Ishikawa (cell line): ENCODE measurements at regions not wholly inside any gene's neighbourhood (a gene's known extent, or its start where the extent isn't known, plus 50 kb on each side); places are given as distances from the start of the nearest gene placed in this dataset.

Source experiments
- CEBPB ChIP-seq: IDR thresholded peaks from 2 replicates; pipeline ENCODE4 v1.6.1; 2012
- CREB1 ChIP-seq: IDR thresholded peaks from 2 replicates; pipeline ENCODE4 v1.6.1; 2012; ENCODE audit warnings: low read depth
- EGR1 ChIP-seq: IDR thresholded peaks from 2 replicates; pipeline ENCODE4 v1.6.1; 2012
- EP300 ChIP-seq: IDR thresholded peaks from 2 replicates; pipeline ENCODE4 v1.6.1; 2012; ENCODE audit warnings: borderline replicate concordance
- FOXM1 ChIP-seq: IDR thresholded peaks from 2 replicates; pipeline ENCODE4 v1.6.1; 2012; ENCODE audit warnings: low read depth, borderline replicate concordance
- NFIC ChIP-seq: IDR thresholded peaks from 2 replicates; pipeline ENCODE4 v1.6.1; 2012
- RAD21 ChIP-seq: IDR thresholded peaks from 2 replicates; pipeline ENCODE4 v1.6.1; 2012; ENCODE audit warnings: low read depth
- TAF1 ChIP-seq: IDR thresholded peaks from 2 replicates; pipeline ENCODE4 v1.6.1; 2012; ENCODE audit warnings: low read depth, mild to moderate bottlenecking
- TCF12 ChIP-seq: IDR thresholded peaks from 2 replicates; pipeline ENCODE4 v1.6.1; 2012; ENCODE audit warnings: low read depth
- TEAD4 ChIP-seq: IDR thresholded peaks from 2 replicates; pipeline ENCODE4 v1.6.1; 2012
- YY1 ChIP-seq: IDR thresholded peaks from 2 replicates; pipeline ENCODE4 v1.6.1; 2012; ENCODE audit warnings: low read depth
- ZBTB7A ChIP-seq: IDR thresholded peaks from 2 replicates; pipeline ENCODE4 v1.6.1; 2012; ENCODE audit warnings: low read depth
- TF ChIP-seq, protein P1 (sequence below): IDR thresholded peaks from 2 replicates; pipeline ENCODE4 v1.6.1; 2012
- TF ChIP-seq, protein P2 (sequence below): IDR thresholded peaks from 2 replicates; pipeline ENCODE4 v1.6.1; 2012; ENCODE audit warnings: low read depth, mild to moderate bottlenecking
- TF ChIP-seq, protein P3 (sequence below): IDR thresholded peaks from 2 replicates; pipeline ENCODE4 v1.6.1; 2012

DNA sequence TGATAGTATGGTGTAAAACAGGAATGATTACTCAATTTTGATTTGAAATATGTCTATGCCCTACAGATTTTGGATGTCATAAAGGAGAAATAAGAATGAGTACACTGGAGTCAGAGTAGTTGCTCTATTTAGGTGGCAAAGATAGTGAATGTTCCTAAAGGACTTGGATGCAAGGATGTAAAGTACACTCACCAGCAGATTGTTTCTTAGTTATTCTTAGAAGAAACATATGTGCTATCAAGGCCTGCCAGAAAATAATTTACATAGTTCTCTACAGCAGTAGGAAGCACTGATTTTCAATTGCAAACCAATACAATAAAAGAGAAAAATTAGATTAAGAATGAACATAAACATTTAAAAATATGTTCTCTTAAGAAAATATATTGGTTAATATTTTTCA is 259.4 kb downstream of the PPP1R3A start:
- TF ChIP-seq EP300 (no peak), CREB1 (no peak), EGR1 (no peak), TCF12 (no peak)

DNA sequence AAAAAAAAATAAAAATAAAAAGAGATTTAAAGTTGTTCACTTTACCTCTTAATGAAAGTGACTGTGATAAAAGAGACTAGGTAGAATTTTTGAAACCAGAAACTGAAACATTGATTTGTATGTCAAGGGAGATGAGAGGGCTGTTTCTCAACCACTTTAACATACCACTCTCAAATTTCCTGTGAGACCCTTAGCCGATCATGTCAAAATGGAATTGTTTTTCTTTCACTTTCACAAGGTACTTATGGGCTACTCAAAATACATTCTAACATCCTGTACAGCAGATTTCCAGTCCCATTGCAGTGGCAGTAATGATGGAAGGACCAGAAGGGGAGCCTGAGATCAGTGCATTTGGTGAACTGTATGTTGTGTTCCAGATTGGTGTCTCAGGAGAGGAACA is 261.2 kb downstream of the PPP1R3A start:
- TF ChIP-seq EGR1 = no peak
- no peak for TF ChIP-seq RAD21
- TF ChIP-seq ZBTB7A = no peak
- no peak for TF ChIP-seq TEAD4
- TF ChIP-seq, protein P1, sequence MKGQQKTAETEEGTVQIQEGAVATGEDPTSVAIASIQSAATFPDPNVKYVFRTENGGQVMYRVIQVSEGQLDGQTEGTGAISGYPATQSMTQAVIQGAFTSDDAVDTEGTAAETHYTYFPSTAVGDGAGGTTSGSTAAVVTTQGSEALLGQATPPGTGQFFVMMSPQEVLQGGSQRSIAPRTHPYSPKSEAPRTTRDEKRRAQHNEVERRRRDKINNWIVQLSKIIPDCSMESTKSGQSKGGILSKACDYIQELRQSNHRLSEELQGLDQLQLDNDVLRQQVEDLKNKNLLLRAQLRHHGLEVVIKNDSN = no peak
- no peak for TF ChIP-seq FOXM1

DNA sequence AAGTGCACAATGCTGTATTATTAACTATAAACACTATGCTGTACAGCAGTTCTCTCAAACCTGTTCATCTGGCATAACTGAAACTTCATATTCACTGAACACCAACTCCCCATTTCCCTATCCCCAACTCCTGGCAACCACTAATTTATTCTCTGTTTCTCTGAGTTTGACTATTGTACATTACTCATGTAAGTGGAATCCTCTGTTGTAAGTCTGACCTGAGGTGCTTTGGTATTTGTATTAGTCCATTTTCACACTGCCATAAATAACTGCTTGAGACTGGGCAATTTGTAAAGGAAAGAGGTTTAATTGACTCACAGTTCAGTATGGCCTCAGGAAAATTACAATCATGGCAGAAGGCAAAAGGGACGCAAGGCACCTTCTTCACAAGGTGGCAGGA is 266.3 kb downstream of the PPP1R3A start:
- TF ChIP-seq TEAD4 (no peak), TCF12 (no peak), FOXM1 (no peak), NFIC (no peak), CEBPB (no peak), CREB1 (no peak), EP300 (no peak), RAD21 (no peak), EGR1 (no peak), TAF1 (no peak)
- TF ChIP-seq, protein P1 = no peak

DNA sequence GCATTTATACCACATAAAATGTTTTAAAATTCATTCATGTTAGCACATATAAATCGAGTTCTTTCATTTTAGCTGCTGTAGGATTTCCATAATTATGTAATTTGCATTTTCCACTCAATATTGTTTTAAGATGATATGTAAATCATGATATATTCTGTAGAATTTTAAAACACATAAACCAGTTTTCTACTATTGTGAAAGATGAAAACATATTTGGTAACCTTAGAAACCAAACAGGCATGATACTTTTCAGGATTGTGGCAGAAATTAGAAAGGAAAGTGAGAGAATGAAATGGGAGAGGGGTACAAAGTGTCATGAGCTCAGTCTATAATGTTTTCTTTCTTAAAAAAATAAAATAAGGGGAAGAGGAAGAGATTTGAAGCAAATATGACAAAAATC is 269.3 kb downstream of the PPP1R3A start:
- TF ChIP-seq, protein P2, sequence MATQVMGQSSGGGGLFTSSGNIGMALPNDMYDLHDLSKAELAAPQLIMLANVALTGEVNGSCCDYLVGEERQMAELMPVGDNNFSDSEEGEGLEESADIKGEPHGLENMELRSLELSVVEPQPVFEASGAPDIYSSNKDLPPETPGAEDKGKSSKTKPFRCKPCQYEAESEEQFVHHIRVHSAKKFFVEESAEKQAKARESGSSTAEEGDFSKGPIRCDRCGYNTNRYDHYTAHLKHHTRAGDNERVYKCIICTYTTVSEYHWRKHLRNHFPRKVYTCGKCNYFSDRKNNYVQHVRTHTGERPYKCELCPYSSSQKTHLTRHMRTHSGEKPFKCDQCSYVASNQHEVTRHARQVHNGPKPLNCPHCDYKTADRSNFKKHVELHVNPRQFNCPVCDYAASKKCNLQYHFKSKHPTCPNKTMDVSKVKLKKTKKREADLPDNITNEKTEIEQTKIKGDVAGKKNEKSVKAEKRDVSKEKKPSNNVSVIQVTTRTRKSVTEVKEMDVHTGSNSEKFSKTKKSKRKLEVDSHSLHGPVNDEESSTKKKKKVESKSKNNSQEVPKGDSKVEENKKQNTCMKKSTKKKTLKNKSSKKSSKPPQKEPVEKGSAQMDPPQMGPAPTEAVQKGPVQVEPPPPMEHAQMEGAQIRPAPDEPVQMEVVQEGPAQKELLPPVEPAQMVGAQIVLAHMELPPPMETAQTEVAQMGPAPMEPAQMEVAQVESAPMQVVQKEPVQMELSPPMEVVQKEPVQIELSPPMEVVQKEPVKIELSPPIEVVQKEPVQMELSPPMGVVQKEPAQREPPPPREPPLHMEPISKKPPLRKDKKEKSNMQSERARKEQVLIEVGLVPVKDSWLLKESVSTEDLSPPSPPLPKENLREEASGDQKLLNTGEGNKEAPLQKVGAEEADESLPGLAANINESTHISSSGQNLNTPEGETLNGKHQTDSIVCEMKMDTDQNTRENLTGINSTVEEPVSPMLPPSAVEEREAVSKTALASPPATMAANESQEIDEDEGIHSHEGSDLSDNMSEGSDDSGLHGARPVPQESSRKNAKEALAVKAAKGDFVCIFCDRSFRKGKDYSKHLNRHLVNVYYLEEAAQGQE = no peak
- TF ChIP-seq CREB1 (no peak), TEAD4 (no peak), FOXM1 (no peak), ZBTB7A (no peak), TAF1 (no peak), EP300 (no peak), EGR1 (no peak), YY1 (no peak), TCF12 (no peak), RAD21 (no peak)
- TF ChIP-seq, protein P1 = no peak
- TF ChIP-seq, protein P3, sequence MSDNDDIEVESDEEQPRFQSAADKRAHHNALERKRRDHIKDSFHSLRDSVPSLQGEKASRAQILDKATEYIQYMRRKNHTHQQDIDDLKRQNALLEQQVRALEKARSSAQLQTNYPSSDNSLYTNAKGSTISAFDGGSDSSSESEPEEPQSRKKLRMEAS = no peak

DNA sequence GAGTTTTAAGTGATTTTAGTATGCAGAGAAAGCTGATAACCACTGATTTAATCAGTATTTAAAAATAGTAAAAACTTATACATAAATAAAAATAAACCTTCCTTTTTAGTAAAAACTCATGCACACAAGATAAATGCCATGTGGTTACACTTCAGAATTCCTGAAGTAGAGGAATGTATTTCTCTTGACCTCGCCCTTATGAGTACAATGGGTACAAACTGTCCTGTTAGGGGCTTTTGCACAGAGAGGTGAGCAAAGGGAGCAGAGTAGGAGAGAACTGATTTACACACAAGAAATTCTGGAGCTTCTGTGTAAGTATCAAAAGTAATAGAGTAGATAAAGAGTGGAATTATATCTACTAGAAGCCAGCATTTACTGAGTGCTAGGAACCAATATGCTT is 279.6 kb downstream of the PPP1R3A start:
- TF ChIP-seq, protein P2 = no peak
- TF ChIP-seq RAD21 = no peak
- no peak for TF ChIP-seq CEBPB
- TF ChIP-seq FOXM1 = no peak
- TF ChIP-seq TEAD4 = no peak
- TF ChIP-seq TAF1 = no peak
- TF ChIP-seq TCF12 = no peak
- no peak for TF ChIP-seq ZBTB7A
- TF ChIP-seq YY1 = no peak
- TF ChIP-seq NFIC = no peak
- TF ChIP-seq EP300 = no peak
- TF ChIP-seq, protein P3 = no peak
- no peak for TF ChIP-seq EGR1

DNA sequence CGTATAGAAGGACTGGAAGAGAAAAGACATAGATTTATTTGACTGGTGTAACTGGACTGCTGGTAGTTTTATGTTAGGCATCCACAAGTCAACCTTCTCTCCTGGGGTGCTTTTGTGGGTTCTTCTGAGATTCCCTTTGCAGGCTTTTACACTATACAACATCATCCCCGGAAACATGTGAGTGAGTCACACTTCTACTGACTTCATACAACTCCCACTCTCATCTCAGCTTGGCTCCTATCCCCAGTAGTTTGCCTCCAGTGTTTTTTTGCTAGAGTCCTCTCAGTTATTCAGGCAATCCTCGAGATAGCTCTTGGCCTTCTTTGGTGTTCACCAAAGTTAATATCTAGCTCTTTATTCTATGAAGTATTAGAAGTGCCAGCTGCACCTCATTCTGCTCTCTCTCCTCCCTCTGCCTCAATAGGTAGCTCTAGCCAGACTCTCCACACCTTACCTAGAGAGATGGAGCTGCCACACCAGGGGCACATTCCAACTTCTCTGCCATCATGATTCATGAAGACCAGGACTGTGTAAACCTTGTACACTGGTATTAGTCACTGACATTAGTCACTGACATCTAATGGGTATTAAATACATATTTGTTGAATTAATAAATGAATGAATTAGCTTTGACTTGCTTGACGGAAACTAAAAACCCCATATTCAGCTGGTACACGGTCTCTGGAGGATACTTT is 281.9 kb downstream of the PPP1R3A start:
- TF ChIP-seq CREB1 = no peak
- TF ChIP-seq RAD21 = no peak
- no peak for TF ChIP-seq TAF1
- TF ChIP-seq, protein P1 = no peak
- no peak for TF ChIP-seq ZBTB7A
- TF ChIP-seq YY1 = no peak
- no peak for TF ChIP-seq NFIC
- TF ChIP-seq EGR1 = no peak
- no peak for TF ChIP-seq TCF12
- TF ChIP-seq CEBPB = no peak
- no peak for TF ChIP-seq TEAD4
- no peak for TF ChIP-seq FOXM1
- no peak for TF ChIP-seq EP300
- TF ChIP-seq, protein P3 = no peak
- TF ChIP-seq, protein P2 = no peak
